Neural cell (in vitro differentiated cells): ENCODE measurements at regions not wholly inside any gene's neighbourhood (a gene's known extent, or its start where the extent isn't known, plus 50 kb on each side); places are given as distances from the start of the nearest gene placed in this dataset.

Experiments
- H2AFZ ChIP-seq: fragments of 200-600, 300-800 bp; sonication (generic), shearing (Covaris generic); 2 replicates; pipeline ENCODE4 v1.6.0; 2014; ENCODE audit warnings: low read depth, mild to moderate bottlenecking, antibody characterized with exemption, low read length, moderate library complexity
- H3F3A ChIP-seq: fragments of 200-600 bp; shearing (Covaris generic); 2 replicates; pipeline ENCODE4 v1.6.1; 2016; ENCODE audit warnings: mild to moderate bottlenecking, moderate library complexity, mixed read lengths, antibody characterized with exemption, low read length; ENCODE audit not compliant: insufficient read depth, poor library complexity, severe bottlenecking
- H3K27ac ChIP-seq: fragments of 200-600, 300-800 bp; sonication (generic), shearing (Covaris generic); 2 replicates; pipeline ENCODE4 v1.5.1; 2014; ENCODE audit warnings: mild to moderate bottlenecking, low read length, moderate library complexity
- H3K27me3 ChIP-seq: fragments of 300-800, 200-600 bp; sonication (generic), shearing (Covaris generic); 2 replicates; pipeline ENCODE4 v1.6.0; 2014; ENCODE audit warnings: mild to moderate bottlenecking, low read depth, low read length, moderate library complexity; ENCODE audit not compliant: insufficient read depth
- H3K36me3 ChIP-seq: fragments of 300-800, 200-600 bp; sonication (generic), shearing (Covaris generic); 2 replicates; pipeline ENCODE4 v1.5.1; 2014; ENCODE audit warnings: mild to moderate bottlenecking, antibody characterized with exemption, low read length, moderate library complexity; ENCODE audit not compliant: insufficient read depth
- H3K4me2 ChIP-seq: fragments of 300-800, 200-600 bp; sonication (generic), shearing (Covaris generic); 2 replicates; pipeline ENCODE4 v1.6.0; 2014; ENCODE audit warnings: mild to moderate bottlenecking, low read length
- H3K4me3 ChIP-seq: fragments of 300-800, 200-600 bp; sonication (generic), shearing (Covaris generic); 2 replicates; pipeline ENCODE4 v1.5.1; 2014; ENCODE audit warnings: mild to moderate bottlenecking, low read length, moderate library complexity
- H3K79me2 ChIP-seq: fragments of 200-600 bp; shearing (Covaris generic); replicated peaks from 2 replicates; pipeline ENCODE4 v1.6.0; 2014; ENCODE audit warnings: mild to moderate bottlenecking, low read length, moderate library complexity; ENCODE audit not compliant: insufficient read depth
- H3K9ac ChIP-seq: fragments of 300-800, 200-600 bp; sonication (generic), shearing (Covaris generic); 2 replicates; pipeline ENCODE4 v1.6.1; 2016; ENCODE audit warnings: mild to moderate bottlenecking, low read length, mixed read lengths
- H3K9me2 ChIP-seq: fragments of 200-600 bp; shearing (Covaris generic); 2 replicates; pipeline ENCODE4 v1.6.1; 2016; ENCODE audit warnings: mild to moderate bottlenecking, low read length, mixed read lengths; ENCODE audit not compliant: insufficient read depth
- H3K9me3 ChIP-seq: fragments of 200-600, 300-800 bp; sonication (generic), shearing (Covaris generic); 2 replicates; pipeline ENCODE4 v1.6.1; 2016; ENCODE audit warnings: mild to moderate bottlenecking, mixed run types, low read length, moderate library complexity, mixed read lengths
- H4K20me1 ChIP-seq: fragments of 200-600 bp; shearing (Covaris generic); 2 replicates; pipeline ENCODE4 v1.6.1; 2016; ENCODE audit warnings: mild to moderate bottlenecking, mixed run types; ENCODE audit not compliant: insufficient read depth
- EP300 ChIP-seq: fragments of 450-650 bp; conservative IDR thresholded peaks from 2 replicates; pipeline ENCODE4 v1.6.1; 2014; ENCODE audit warnings: antibody characterized with exemption, mild to moderate bottlenecking, moderate library complexity; ENCODE audit not compliant: poor library complexity, severe bottlenecking
- EZH2 ChIP-seq: fragments of 200-600, 300-800 bp; shearing (Covaris generic), sonication (generic); IDR thresholded peaks from 2 replicates; pipeline ENCODE4 v1.6.1; 2014; ENCODE audit warnings: antibody characterized with exemption, low read length, borderline replicate concordance, mild to moderate bottlenecking; ENCODE audit not compliant: insufficient read depth, poor library complexity, severe bottlenecking
- MXI1 ChIP-seq: fragments of 450-650 bp; conservative IDR thresholded peaks from 2 replicates; pipeline ENCODE4 v1.6.1; 2014; ENCODE audit warnings: antibody characterized with exemption, mild to moderate bottlenecking; ENCODE audit not compliant: poor library complexity, severe bottlenecking
- POLR2AphosphoS5 ChIP-seq: IDR thresholded peaks from 2 replicates; pipeline ENCODE4 v1.6.1; 2012
- RAD21 ChIP-seq: fragments of 450-650 bp; conservative IDR thresholded peaks from 2 replicates; pipeline ENCODE4 v1.6.1; 2014; ENCODE audit warnings: antibody characterized with exemption, mild to moderate bottlenecking, moderate library complexity
- REST ChIP-seq: IDR thresholded peaks from 2 replicates; pipeline ENCODE4 v1.6.1; 2012; ENCODE audit warnings: borderline replicate concordance
- SMC3 ChIP-seq: fragments of 450-650 bp; conservative IDR thresholded peaks from 2 replicates; pipeline ENCODE4 v1.6.1; 2014; ENCODE audit warnings: antibody characterized with exemption, mild to moderate bottlenecking, moderate library complexity; ENCODE audit not compliant: poor library complexity
- TAF1 ChIP-seq: IDR thresholded peaks from 2 replicates; pipeline ENCODE4 v1.6.1; 2012; ENCODE audit warnings: low read depth
- TF ChIP-seq, protein P1 (sequence below): fragments of 450-650 bp; IDR thresholded peaks from 2 replicates; pipeline ENCODE4 v1.5.1; 2014; ENCODE audit warnings: antibody characterized with exemption, mild to moderate bottlenecking, moderate library complexity; ENCODE audit not compliant: poor library complexity, severe bottlenecking

DNA sequence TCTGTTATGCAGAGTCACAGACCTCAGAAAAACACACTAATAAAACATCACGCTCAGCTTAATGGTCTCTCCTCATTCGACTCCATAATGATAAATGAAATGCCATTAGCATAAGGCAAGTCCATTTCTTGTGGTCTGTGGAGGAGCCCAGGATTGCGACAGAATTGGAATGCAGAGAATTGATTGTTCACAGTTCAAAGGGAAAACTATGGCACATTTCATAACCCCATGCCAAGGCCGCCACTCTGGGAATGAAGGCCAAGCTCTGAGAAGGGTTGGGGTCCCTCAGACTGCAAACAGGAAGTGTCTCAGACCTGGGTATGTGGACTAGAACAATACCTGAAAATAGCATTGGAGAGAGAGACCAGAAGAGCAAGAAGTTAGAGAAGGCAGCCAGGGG is 398.9 kb downstream of the ADRA2A start:
- Histone ChIP-seq H3K4me3 (no peak overlapping the region), H3K9me2 (no peaks in the 10 kb centered on the region), H3K9me3 (no peaks in the 10 kb centered on the region), H3K9ac (no peak overlapping the region), H3K4me2 (no peak overlapping the region), H3K27ac (no peak overlapping the region), H4K20me1 (no peaks in the 10 kb centered on the region), H3K36me3 (no peaks in the 10 kb centered on the region), H3K79me2 (no peaks in the 10 kb centered on the region), H2AFZ (no peak overlapping the region), H3F3A (no peaks in the 10 kb centered on the region), H3K27me3 (no peaks in the 10 kb centered on the region)
- TF ChIP-seq REST = no peak
- TF ChIP-seq, protein P1, sequence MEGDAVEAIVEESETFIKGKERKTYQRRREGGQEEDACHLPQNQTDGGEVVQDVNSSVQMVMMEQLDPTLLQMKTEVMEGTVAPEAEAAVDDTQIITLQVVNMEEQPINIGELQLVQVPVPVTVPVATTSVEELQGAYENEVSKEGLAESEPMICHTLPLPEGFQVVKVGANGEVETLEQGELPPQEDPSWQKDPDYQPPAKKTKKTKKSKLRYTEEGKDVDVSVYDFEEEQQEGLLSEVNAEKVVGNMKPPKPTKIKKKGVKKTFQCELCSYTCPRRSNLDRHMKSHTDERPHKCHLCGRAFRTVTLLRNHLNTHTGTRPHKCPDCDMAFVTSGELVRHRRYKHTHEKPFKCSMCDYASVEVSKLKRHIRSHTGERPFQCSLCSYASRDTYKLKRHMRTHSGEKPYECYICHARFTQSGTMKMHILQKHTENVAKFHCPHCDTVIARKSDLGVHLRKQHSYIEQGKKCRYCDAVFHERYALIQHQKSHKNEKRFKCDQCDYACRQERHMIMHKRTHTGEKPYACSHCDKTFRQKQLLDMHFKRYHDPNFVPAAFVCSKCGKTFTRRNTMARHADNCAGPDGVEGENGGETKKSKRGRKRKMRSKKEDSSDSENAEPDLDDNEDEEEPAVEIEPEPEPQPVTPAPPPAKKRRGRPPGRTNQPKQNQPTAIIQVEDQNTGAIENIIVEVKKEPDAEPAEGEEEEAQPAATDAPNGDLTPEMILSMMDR = no peak
- no peak for TF ChIP-seq MXI1
- TF ChIP-seq EZH2 = no peak
- TF ChIP-seq SMC3 = no peak
- TF ChIP-seq RAD21 = no peak
- TF ChIP-seq TAF1 = no peak
- no peak for TF ChIP-seq EP300
- TF ChIP-seq POLR2AphosphoS5 = no peak

GRCh38 chr10:111478651-111479050 is 401.8 kb downstream of the ADRA2A start:
- H3K4me2 ChIP-seq = no peak overlapping the region
- H3K4me3 ChIP-seq = no peak overlapping the region

More at GRCh38 chr10:111478651-111479050, 401.8 kb downstream of the ADRA2A start:
- no peaks in the 10 kb centered on the region for H3K9me3 ChIP-seq
- H3K9me2 ChIP-seq = no peaks in the 10 kb centered on the region
- H4K20me1 ChIP-seq = no peaks in the 10 kb centered on the region
- H3K27ac ChIP-seq = no peak overlapping the region
- H3F3A ChIP-seq = no peaks in the 10 kb centered on the region
- no peak overlapping the region for H3K9ac ChIP-seq
- H3K36me3 ChIP-seq = no peaks in the 10 kb centered on the region
- TF ChIP-seq, protein P1 = no peak
- TF ChIP-seq EZH2 = no peak
- TF ChIP-seq MXI1 = no peak
- TF ChIP-seq RAD21 = no peak
- TF ChIP-seq POLR2AphosphoS5 = no peak
- TF ChIP-seq EP300 = no peak
- TF ChIP-seq REST = no peak
- no peak for TF ChIP-seq SMC3
- no peak for TF ChIP-seq TAF1
- H3K79me2 ChIP-seq = no peaks in the 10 kb centered on the region
- H2AFZ ChIP-seq = no peak overlapping the region
- H3K27me3 ChIP-seq = no peaks in the 10 kb centered on the region
